HG03025 (cell line): ENCODE measurements at regions not wholly inside any gene's neighbourhood (a gene's known extent, or its start where the extent isn't known, plus 50 kb on each side); places are given as distances from the start of the nearest gene placed in this dataset.

Experiments
- ATAC-seq: cut with Tn5 transposase; IDR thresholded peaks from one replicate; pipeline ENCODE4 v1.9.1; 2021; ENCODE audit warnings: mild to moderate bottlenecking, moderate library complexity; ENCODE audit not compliant: unreplicated experiment, low FRiP score

DNA sequence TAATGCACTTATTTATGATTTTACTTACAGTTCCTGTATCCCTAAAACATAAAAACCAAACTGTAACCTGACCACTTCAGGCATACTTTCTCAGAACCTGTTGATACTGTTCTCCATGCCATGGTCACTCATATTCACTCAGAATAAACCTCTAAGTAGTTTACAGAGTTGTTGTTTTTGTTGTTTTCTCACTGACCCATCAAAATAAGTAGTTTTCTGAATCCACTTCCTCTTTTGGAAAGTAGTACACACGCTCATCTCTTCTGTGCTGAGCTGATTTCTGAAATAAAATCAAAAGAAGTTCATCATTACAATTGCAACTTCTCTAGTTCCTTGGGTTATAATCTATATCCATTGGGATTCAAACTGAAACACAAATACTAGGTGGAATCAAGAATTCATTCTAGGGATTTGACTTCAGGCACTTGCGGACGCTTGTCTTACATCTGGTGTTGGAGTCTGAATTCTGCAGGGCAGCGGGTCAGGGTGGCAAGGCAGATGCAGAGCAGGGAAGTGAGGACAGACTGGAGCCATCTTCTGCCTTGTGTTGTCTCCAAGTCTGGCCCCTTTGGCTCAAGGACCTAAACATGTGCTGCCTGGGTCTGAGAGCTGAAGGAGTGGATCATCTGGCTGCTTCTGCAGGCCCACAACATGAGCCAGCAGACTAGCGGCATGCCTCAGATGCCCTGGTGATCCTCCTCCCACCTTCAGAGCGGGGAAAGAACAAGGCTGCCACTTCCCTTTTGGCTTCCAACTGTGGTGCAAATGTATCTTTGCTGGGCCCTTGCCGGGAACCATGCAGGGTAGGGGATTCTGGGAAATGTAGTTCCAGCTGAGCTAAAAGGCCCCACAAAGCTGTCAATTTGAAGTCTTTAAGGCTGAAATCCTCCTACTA, 167.9 kb upstream of the MYLIP start:
- no peak for ATAC-seq

DNA sequence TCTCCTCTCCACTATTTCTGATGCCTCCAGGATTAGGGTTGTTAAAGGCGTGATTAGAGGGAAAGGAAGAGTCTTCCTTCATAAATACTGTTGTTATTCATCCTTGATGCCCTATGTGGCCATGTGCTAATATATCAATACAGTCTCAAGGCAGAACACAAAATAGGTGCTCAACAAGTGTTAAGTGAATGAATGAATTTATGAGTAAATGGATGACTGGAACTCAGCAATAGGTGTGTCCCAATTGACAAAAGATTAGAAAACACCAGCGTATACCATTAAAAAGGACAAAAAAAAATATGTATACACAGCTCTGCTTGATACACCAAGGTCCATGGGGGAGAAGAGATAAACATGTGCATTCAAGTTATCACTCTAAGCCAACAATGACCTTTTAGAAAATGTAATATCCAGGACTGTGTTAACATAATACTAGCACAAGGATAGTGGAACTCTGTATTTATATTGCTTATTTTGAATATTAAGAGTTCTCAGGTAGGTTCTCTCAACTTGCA, 171.2 kb upstream of the MYLIP start:
- ATAC-seq = no peak

DNA sequence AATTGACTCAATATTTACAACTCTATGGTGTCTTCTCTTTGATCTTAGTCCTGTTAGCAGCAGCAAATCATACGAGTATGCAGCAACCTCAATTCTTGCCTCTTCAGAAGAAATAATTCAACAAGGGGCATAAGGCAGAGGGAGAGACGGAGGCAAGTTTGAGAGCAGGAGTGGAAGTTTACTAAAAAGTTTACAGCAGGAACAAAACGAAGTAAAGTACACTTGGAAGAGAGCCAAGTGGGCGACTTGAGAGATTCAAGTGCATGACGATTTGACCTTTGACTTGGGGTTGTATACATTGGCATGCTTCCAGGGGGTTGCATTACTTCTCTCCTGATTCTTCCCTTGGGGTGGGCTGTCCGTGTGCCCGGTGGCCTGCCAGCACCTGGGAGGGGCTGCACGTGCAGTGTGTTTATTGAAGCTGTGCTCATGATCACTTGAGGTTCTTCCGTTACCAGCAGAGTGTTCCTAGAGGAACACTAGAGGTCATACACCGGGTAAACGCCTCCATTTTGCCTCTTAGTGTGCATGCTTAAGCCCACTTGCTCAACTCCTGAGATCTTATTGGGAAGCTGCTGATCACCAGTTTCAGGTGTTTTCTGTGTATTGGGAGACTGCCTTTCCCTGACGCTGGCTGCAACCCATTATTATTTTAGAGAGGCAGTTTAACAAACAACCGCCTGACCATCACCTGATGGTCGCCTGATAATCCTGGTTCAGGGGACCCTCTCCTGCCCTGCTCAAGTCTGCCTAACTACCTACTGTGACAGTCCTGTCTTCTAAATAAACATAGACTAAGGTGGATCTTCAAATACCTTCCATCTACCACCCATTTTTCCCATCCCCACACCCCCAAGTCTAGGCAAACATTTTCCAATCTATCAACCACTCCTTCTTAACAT, 172.4 kb upstream of the MYLIP start:
- no peak for ATAC-seq

DNA sequence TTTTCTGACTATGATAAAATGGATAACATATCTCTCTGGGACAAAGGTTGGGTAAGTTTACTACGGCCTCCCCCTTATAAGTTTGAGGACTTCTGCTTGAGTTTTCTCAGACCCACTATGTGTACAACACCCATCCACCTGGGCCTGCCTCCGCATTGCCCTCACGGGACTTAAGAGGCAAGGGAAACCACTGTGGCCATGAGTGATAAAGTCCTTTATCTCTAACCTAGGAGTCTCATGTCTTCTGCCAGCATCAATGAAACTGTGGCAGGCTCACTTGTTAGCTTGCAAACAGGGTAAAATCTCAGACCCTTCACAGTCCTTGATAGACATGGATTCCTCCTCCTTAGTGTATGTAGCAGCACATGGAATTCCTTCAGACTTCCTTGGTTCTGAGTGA, 173.4 kb upstream of the MYLIP start:
- ATAC-seq = no peak

DNA sequence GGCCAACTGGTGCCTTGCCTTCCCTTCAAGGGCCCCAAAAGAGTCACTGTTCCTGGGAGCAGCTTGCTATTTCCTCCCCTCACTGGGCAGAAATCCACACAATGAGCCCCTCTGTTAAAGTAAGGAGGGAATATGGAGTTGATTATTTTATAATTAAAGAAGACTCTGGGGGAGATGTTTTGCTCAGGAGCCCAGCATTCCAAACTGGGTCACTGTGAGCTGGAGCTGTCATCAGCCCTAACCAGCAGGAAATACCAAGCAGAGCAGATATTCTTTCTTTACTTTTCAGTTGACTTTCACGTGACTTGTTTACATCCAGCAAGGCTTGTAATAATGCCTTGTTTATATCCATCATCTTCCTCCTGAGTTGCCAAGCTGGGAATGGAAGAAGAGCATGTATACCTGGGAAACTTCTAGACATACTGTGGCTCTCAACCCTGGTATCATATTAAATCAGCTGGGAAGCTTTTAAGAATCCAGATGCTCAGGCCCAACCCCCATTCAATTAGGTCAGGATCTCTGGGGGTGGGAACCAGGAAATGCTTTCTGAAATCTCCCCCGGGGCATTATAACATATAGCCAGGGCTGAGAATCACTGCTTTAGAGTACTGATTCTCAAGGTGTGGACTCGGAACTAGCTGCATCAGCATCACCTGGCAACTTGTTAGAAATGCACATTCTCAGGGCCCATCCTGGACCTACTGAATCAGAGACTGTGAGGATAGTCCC, 175.6 kb upstream of the MYLIP start:
- no peak for ATAC-seq

DNA sequence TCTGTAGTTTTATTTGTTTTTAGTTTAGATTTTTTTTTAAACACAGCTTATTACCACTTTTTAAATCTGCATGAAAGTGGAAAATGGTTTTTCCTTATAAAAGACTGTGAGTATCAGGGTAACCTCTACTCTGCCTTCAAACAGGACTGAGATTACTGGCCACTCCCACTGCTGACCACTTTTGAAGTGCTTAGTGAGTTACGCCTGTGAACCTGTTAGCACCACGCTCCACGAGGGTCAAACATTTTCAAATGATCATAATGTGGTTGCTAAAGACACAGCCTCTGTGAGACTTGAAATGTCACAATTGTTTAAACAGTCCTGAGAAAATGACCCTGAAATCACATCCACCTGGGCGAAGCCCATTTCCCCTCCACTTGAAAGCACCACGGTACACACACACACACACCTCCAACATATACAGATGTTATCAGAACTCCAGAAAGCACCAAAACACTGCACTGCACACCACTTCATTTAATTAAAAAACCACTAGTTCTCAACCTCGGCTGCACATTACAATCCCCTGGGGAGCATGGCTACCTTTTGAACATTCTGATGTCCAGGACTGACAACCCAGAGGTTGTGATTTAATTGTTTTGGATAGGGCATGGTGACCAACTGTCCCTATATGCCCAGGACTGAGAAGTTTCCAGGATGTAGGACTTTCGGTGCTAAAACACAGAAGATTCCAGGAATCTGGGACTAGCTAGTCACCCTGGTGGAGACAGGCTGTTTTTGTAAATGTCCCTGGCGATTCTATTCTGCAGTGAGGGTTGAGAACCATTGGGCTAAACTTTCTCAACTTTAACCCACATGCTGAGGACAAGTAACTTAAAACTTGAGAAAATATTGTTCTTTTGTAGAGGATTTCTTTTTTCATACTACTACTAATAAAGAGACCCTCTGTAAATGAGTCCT, 176.4 kb upstream of the MYLIP start:
- no peak for ATAC-seq

DNA sequence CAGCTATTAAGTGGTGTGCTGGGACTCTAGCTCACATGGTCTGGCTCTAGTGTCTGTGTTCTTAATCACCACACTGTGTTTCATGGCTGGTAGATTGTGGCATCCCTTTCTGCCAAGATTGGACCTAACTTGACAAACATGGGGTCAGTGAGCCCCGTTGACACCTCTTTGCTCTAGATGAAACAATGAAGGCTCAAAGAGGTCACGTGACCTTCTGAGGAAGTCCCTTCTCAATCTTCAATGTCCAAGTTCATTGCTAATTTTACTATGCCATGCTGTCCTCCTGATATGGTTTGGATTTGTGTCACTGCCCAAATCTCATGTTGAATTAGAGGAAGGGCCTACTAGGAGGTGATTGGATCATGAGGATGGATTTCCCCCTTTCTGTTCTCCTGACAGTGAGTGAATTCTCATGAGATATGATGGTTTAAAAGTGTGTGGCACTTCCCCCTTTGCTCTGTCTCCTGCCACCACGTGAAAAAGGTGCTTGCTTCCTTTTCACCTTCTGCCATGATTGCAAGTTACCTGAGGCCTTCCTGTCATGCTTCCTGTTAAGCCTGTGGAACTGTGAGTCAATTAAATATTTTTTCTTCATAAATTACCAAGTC, 177.8 kb upstream of the MYLIP start:
- ATAC-seq = no peak

DNA sequence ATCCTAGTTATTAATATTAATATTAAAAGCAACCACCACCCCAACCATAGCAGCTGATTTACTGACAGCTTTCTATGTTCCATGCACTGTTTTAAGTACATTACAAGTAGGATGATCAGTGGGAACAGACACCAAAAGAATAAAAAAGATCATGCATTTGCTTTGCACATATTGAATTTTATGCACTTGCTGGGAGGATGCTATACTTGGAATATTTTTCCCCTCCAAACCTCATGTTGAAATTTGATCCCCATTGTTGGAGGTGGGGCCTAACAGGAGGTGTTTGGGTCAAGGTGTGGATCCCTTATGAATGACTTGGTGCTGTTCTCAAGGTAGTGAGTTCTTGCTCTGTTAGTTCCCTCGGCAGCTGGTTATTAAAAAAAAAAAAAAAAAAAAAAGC, 178.9 kb upstream of the MYLIP start:
- no peak for ATAC-seq

DNA sequence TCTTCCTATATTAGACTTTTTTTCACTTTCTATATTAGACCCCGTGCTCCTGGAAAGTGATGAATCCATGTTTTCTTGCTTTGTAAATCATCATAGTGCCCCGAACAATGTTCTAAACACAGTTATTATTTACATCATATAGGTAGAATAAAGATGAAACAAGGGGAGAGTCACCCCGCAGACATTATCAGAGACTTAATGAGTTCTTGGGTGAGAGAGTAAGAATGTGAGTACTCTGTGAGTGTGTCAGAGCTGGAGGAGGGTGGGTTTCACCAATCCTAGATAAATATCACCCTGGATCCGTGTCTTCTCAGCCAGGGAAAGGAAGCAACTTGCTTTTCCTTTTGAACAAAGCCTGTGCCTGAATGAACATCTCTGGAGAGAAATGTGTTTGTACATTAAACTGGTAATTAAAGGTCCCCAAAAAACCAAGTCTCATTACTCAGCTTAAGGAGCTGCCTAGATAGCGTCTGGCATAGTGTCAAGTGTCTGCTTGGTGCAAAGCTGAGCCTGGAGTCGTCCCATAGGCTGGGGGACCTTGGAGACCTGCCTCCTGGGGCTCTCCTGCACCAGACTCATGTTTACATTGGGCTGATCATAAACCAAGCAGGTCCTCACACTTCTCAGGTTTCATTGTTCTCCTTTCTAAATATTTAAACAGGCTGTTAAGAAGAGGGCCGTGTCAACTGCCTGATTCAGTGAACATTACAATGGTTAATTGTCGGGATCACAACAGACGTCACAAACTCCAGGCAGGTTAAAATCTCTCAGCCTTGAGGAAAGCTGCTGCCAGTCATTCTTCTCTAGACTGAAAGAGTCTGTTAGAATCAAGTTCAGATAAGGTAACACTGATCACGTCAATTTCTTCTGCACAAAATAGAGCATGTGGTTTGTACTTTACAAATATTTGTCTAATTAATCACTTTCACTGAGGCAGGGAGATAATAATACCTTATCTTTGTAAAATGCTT, 179.7 kb upstream of the MYLIP start:
- ATAC-seq = no peak

DNA sequence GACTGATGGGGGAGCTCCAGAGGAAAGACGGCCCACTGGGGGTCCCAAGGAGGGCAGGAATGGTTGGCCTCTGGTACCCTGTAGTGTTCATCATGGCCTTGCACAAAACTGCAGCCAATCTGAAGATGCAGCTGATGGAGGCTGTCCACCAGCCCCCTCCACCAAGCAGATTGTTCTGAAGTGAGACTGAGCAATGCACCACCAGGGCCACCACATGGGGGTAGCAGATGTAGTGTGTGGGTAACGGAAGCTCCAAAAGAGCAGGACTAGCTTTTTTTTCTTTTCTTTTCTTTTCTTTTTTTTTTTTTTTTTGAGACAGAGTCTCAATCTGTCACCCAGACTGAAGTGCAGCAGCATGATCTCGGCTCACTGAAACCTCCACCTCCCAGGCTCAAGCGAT, 181.0 kb upstream of the MYLIP start:
- no peak for ATAC-seq

DNA sequence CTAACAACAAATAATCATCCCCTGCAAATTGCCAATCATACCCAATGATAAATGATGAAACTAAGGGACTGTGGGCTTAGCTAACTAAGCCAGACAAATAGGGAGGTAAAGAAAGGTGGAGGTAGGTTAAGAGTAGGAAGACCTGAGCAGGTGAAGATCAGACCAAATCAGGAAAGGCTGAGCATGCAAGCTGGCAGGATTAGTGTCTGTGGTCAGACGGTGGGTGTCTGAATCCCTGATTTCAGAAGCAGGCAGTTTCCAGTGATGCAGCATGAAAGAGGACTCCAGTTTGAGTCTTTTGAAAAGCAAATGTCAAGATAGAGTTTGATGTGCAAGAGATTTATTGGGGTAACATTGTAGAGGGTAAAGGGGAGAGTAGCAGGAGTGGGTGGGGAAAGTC, 181.4 kb upstream of the MYLIP start:
- ATAC-seq = no peak

DNA sequence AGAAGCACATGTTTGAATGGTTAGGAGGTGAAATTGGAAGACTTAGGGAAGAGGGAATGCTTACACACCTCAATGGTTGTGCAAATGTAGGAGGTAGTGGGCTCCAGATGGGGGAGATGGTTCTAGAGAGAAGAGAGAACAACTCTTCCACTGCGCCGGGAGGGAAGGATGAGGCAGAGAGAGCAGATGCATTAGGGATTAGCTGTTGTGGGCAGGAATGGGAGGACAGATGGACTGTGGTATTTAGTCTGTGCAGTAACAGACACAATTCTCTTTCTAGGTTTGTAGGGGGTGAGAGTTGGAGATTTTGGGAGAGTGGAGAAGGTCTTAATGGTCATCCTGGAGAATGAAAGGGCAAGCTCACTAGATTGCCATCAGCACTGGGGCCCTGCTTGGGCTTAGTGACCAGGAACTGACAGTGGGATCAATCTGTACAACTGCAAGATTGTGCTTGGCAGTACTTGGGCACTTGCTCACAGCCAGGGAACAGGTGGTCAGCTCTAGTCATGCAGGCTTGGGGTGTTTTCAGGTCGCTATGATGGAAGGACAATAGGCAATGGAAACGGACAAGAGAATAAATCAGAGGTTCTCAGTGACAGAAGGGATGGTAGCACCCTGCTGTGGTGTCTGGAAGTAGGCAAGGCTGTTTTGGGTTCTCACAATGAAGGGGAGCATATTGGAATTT, 182.0 kb upstream of the MYLIP start:
- ATAC-seq = no peak

DNA sequence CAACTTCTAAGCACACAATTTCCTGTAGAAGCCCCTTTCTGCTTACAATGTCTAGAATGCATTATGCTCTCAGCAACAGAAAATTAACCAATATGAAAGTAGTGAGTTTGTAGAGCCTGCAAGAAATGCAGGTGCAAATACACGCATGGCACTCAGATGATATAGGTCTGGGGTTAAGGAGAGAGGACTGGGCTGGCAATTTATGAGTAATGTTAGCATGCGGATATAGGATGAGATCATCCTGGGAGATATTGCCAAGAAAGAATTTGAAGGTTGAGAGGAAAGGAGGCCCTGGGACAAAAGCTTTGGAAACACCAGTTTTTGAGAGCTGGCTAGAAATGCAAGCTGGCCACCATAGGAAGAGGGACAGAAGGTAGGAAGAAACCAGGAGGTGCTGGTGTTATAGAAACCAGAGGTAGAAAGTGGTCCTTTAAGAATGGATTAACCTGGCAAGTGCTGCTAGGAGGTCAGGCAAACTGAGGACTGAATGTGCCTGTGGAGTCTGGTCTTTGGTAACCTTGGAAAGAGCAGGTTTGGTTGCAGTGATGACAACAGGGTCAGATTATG, 183.2 kb upstream of the MYLIP start:
- ATAC-seq = no peak

DNA sequence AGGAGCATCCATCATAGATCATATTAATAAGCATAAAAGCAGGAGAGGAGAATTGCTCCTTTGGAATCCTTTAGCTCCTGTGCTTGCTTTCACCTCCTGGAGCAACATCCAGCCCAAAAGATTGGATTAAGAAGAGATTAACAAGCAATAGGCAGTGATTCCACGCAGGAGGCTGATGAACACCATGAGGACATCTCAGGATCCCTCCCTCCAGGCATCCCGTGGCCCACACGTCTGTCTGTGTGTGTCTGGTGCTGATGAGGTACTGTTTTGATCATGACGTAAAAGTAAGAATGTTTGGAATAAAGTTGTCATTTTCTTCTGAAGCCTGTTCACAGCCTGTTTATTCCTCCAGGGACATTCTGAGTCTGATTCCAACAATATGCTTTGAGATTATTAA, 185.5 kb upstream of the MYLIP start:
- ATAC-seq = no peak

DNA sequence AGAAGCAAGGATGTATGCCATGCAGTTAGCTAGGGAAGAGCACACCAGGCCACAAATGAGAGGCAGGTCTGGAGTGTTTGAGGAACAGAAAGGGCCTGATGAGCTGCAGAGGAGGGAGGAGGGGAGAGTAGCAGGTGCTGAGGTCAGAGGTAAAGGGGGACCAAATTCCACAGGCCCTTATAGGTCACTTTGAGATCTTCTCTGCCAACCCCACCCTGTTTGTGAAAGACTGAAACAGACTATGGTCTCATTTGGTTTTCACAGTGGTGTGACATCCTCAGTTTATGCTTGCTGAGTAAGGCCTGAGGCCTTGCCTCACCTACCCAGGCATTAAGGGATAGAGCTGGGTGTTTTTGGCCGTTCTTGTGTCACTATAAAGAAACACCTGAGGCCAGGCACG, 187.7 kb upstream of the MYLIP start:
- no peak for ATAC-seq

DNA sequence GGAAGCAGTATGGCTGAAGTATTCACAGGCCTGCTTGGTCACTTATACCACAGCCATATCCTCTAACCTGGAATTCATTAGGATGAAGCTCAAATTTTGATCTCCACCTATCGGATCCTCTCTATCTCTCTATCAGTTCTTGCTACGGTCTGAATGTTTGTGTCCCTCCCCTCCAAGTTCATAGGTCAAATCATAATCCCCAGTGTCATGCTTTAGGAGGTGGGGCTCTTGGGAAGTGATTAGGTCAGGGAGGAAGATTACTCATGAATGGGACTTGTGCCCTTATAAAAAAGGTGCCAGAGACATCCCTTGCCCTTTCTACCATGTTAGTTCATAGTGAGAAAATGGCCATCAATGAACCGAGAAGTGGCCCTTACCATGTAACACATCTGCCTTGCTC, 190.8 kb upstream of the MYLIP start:
- ATAC-seq = no peak

DNA sequence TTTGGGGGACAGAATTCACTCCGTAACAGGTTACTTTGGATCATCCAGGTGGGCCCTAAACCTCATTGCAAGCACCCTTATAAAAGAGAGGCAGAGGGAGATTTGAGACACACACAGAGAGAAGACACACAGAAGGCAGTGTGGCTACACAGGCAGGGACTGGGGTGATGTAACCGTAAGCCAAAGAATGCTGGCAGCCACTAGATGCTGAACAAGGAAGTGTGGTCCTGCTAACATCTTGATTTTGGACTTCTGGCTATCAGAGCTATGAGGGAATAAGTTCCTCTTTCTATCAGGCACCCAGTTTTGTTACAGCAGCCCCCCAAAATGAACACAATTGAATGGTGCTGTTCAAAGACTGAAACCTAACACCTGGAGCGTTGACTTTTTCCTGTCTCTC, 191.3 kb upstream of the MYLIP start:
- ATAC-seq = no peak
